BLaER1 (cell line): ENCODE measurements at regions not wholly inside any gene's neighbourhood (a gene's known extent, or its start where the extent isn't known, plus 50 kb on each side); places are given as distances from the start of the nearest gene placed in this dataset.

Experiments
- H3K27ac ChIP-seq: shearing (Covaris generic); formaldehyde crosslinking; 2 replicates; pipeline ENCODE4 v1.8.1; 2022
- H3K27me3 ChIP-seq: shearing (Covaris generic); formaldehyde crosslinking; 2 replicates; pipeline ENCODE4 v1.8.1; 2022
- H3K36me3 ChIP-seq: shearing (Covaris generic); formaldehyde crosslinking; 2 replicates; pipeline ENCODE4 v1.8.1; 2022
- H3K4me1 ChIP-seq: shearing (Covaris generic); formaldehyde crosslinking; 2 replicates; pipeline ENCODE4 v1.8.1; 2022
- H3K4me2 ChIP-seq: shearing (Covaris generic); formaldehyde crosslinking; 2 replicates; pipeline ENCODE4 v1.8.1; 2022
- H3K4me3 ChIP-seq: shearing (Covaris generic); formaldehyde crosslinking; 2 replicates; pipeline ENCODE4 v1.8.1; 2022
- H3K9ac ChIP-seq: shearing (Covaris generic); formaldehyde crosslinking; 2 replicates; pipeline ENCODE4 v1.8.1; 2022
- H3K9me3 ChIP-seq: shearing (Covaris generic); formaldehyde crosslinking; 2 replicates; pipeline ENCODE4 v1.8.1; 2022
- H4K20me1 ChIP-seq: shearing (Covaris generic); formaldehyde crosslinking; 2 replicates; pipeline ENCODE4 v1.8.1; 2022
- Cebpa-rat ChIP-seq: shearing (Covaris generic); IDR thresholded peaks from 2 replicates; pipeline ENCODE4 v1.8.1; 2022

- Histone ChIP-seq H4K20me1 (no peaks in the 10 kb centered on the region), H3K4me3 (no peak overlapping the region), H3K4me1 (no peaks in the 10 kb centered on the region), H3K36me3 (no peaks in the 10 kb centered on the region), H3K27ac (no peak overlapping the region), H3K4me2 (no peak overlapping the region), H3K27me3 (no peaks in the 10 kb centered on the region), H3K9ac (no peak overlapping the region), H3K9me3 (no peaks in the 10 kb centered on the region)
- TF ChIP-seq Cebpa-rat, result no peak
Measured at GRCh38 chr6:120164531-120164930, 815.0 kb upstream of the MAN1A1 start.

GRCh38 chr6:120157873-120158272, 808.3 kb upstream of the MAN1A1 start:
- H3K36me3 ChIP-seq, result no peaks in the 10 kb centered on the region
- no peak overlapping the region for H3K27ac ChIP-seq
- no peak overlapping the region for H3K4me2 ChIP-seq
- no peak overlapping the region for H3K4me3 ChIP-seq
- no peaks in the 10 kb centered on the region for H3K9me3 ChIP-seq
- no peak overlapping the region for H3K9ac ChIP-seq
- H3K4me1 ChIP-seq, result no peaks in the 10 kb centered on the region
- no peak for TF ChIP-seq Cebpa-rat
- no peaks in the 10 kb centered on the region for H3K27me3 ChIP-seq
- H4K20me1 ChIP-seq, result no peaks in the 10 kb centered on the region

DNA sequence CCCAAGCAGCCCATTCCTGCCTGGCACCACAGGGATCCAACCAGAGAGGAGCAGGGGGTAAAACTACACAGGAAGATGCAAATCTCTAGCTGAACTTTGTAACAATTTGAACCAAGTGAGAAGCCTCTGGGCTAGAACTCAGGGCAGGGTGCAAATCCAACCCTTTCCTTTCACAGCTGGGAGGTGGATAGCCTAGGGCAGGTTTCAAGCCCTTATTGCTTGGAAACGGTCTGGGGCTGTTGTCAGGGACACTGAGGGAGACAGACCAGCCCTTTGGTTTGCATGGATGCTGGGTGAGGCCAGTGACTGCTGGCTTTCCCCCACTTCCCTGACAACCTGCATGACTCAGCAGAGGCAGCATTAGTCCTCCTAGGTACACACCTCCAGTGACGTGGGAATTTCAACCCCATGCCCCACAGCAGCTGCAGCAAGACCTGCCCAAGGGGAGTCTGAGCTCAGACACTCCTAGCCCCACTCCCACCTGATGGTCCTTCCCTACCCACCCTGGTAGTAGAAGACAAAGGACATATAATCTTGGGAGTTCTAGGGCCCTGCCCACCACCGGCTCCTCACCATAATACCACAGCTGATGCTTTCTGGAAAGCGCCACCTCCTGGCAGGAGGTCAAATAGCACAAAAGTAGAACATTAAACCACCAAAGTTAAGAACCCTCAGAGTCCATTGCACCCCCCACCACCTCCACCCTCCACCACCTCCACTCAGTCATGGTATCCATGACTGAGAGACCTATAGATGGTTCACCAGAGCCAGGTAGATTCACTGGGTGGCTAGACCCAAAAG, 797.7 kb upstream of the MAN1A1 start:
- no peak for TF ChIP-seq Cebpa-rat
- Histone ChIP-seq H3K4me1 (no peaks in the 10 kb centered on the region), H3K36me3 (no peaks in the 10 kb centered on the region), H4K20me1 (no peaks in the 10 kb centered on the region), H3K9me3 (no peaks in the 10 kb centered on the region), H3K4me2 (no peak overlapping the region), H3K4me3 (no peak overlapping the region), H3K27ac (no peak overlapping the region), H3K27me3 (no peaks in the 10 kb centered on the region), H3K9ac (no peak overlapping the region)

DNA sequence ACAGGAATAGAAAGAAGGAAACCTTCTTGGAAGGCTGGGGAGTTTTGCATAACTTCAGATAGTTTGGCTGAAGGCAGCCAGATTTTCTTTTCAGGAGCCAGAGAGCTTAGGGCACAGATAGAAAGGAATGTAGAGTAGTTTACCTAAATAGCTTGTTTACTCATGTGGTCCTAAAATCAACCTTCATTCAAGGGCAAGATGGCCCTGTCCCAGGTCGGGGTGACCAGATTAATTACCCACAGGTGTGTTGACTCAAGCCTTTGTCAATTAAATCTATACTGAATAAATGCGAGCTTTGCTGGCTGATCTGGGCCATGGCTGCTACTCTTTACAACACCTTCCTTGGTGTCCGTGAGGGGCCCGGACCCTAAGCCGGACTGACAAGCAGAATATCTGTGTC, 792.0 kb upstream of the MAN1A1 start:
- TF ChIP-seq Cebpa-rat, result no peak
- Histone ChIP-seq H3K36me3 (no peaks in the 10 kb centered on the region), H4K20me1 (no peaks in the 10 kb centered on the region), H3K27me3 (no peaks in the 10 kb centered on the region), H3K27ac (no peak overlapping the region), H3K9ac (no peak overlapping the region), H3K4me3 (no peak overlapping the region), H3K4me2 (no peak overlapping the region), H3K9me3 (no peaks in the 10 kb centered on the region), H3K4me1 (no peaks in the 10 kb centered on the region)

- H3K27me3 ChIP-seq, result no peaks in the 10 kb centered on the region
- H3K9me3 ChIP-seq, result no peaks in the 10 kb centered on the region
- H3K27ac ChIP-seq, result no peak overlapping the region
- H3K9ac ChIP-seq, result no peak overlapping the region
- H3K36me3 ChIP-seq, result no peaks in the 10 kb centered on the region
- no peaks in the 10 kb centered on the region for H4K20me1 ChIP-seq
- TF ChIP-seq Cebpa-rat, result no peak
- H3K4me1 ChIP-seq, result no peaks in the 10 kb centered on the region
- H3K4me3 ChIP-seq, result no peak overlapping the region
- no peak overlapping the region for H3K4me2 ChIP-seq
Measured at GRCh38 chr6:120137492-120137891, 787.9 kb upstream of the MAN1A1 start.

GRCh38 chr6:120129228-120129627, 779.7 kb upstream of the MAN1A1 start:
- H3K27me3 ChIP-seq, result no peaks in the 10 kb centered on the region
- H3K27ac ChIP-seq, result peak overlapping the region; percentile 41; the same call in 1 of the 2 replicates
- no peaks in the 10 kb centered on the region for H4K20me1 ChIP-seq
- H3K4me3 ChIP-seq, result no peak overlapping the region
- no peak for TF ChIP-seq Cebpa-rat
- H3K4me1 ChIP-seq, result peaks cover 11% of the 10 kb centered on the region
- H3K4me2 ChIP-seq, result peak overlapping the region; percentile 61
- H3K36me3 ChIP-seq, result no peaks in the 10 kb centered on the region
- 0 out of 2 replicates have a peak, but pooled peaks cover 6% of the 10 kb centered on the region for H3K9me3 ChIP-seq
- no peak overlapping the region for H3K9ac ChIP-seq

DNA sequence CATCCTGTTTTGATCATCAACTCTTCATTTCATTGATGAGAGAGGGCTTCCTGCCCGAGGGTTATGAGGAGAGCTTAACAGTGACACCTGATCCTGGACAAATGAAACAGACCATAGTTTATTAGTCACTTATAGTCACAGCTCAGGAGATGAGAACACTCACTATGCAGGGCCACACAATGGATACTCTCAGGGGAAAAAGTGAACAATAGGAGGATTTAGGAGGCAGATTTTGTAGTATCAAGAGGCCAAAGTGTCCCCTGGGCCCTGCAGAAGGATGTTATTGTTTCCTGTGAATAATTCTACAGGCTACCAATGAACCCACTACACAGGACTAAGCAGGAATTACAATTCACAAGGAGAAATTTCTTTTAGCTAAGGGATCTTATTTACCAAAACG, 772.8 kb upstream of the MAN1A1 start:
- Histone ChIP-seq H3K36me3 (no peaks in the 10 kb centered on the region), H4K20me1 (no peaks in the 10 kb centered on the region), H3K9ac (no peak overlapping the region), H3K4me2 (peak overlapping the region; percentile 34), H3K9me3 (0 out of 2 replicates have a peak, but pooled peaks cover 3% of the 10 kb centered on the region), H3K27ac (no peak overlapping the region), H3K27me3 (no peaks in the 10 kb centered on the region), H3K4me3 (no peak overlapping the region), H3K4me1 (peaks cover 10% of the 10 kb centered on the region; the same call in 1 of the 2 replicates)
- TF ChIP-seq Cebpa-rat, result no peak

DNA sequence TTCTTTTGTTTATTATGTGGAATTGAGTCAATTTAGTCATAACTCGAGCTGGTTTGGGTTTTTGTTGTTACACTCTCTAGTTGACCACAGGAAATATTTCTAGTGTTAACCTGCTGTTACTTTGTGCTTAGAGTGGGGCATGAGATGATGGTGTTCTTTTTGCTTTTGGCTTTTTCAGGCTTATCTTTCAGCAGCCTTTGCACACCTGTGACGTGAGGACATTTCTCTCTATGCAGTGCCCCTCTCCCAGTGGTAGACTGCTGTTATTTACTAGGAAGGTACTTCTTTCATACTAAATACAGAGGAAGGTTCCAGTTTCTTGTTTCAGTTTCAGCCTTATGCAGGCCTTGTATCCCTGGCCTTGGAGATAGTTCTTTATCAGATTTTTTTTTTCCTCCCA, 766.8 kb upstream of the MAN1A1 start:
- Histone ChIP-seq H3K36me3 (no peaks in the 10 kb centered on the region), H3K4me3 (no peak overlapping the region), H3K27ac (no peak overlapping the region), H3K27me3 (no peaks in the 10 kb centered on the region), H3K9me3 (no peaks in the 10 kb centered on the region), H3K4me1 (no peaks in the 10 kb centered on the region), H3K4me2 (no peak overlapping the region), H4K20me1 (no peaks in the 10 kb centered on the region), H3K9ac (no peak overlapping the region)
- TF ChIP-seq Cebpa-rat, result no peak

- Histone ChIP-seq H3K4me1 (no peaks in the 10 kb centered on the region), H3K4me2 (no peak overlapping the region), H3K9ac (no peak overlapping the region), H3K4me3 (no peak overlapping the region), H3K36me3 (no peaks in the 10 kb centered on the region), H3K27ac (no peak overlapping the region), H4K20me1 (no peaks in the 10 kb centered on the region), H3K9me3 (no peaks in the 10 kb centered on the region), H3K27me3 (no peaks in the 10 kb centered on the region)
- no peak for TF ChIP-seq Cebpa-rat
Measured at GRCh38 chr6:120112980-120113379, 763.4 kb upstream of the MAN1A1 start.

DNA sequence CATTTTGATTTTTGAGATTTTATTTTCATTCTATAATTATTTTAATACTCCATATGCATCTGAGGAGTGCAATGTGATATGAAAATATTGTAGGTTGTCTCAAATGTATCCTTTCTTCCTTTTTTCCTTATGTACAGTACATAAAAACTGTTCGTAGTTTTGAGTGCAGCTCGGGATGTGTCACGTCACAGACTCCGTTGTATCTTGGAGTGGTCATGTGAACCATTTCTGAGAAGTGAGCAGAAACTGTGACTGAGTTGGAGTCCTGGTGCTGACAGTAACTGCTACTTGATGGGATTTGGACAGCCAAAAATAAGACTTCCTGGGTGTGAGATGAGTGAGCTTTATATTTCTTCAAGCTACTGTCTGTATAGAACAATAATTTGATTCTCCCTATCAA, 761.4 kb upstream of the MAN1A1 start:
- Histone ChIP-seq H3K9me3 (no peaks in the 10 kb centered on the region), H3K4me2 (no peak overlapping the region), H4K20me1 (no peaks in the 10 kb centered on the region), H3K9ac (no peak overlapping the region), H3K27ac (no peak overlapping the region), H3K36me3 (no peaks in the 10 kb centered on the region), H3K27me3 (no peaks in the 10 kb centered on the region), H3K4me3 (no peak overlapping the region), H3K4me1 (no peaks in the 10 kb centered on the region)
- TF ChIP-seq Cebpa-rat, result no peak
